H1 (cell line): ENCODE measurements at regions not wholly inside any gene's neighbourhood (a gene's known extent, or its start where the extent isn't known, plus 50 kb on each side); places are given as distances from the start of the nearest gene placed in this dataset.
A peak's percentile ranks its signal among the peaks of the same experiment; 100 is the strongest.

Experiments
- CTCF ChIA-PET: fragments of 300-600 bp; sonication (Branson Sonifier 250); formaldehyde crosslinking; loops from one replicate; lab custom pipeline; 2021; ENCODE audit not compliant: partially characterized antibody; lab: Charles Lee
- POLR2A ChIA-PET: fragments of 300-600 bp; sonication (Branson Sonifier 250); formaldehyde crosslinking; loops from one replicate; lab custom pipeline; 2021; ENCODE audit warnings: inconsistent platforms; ENCODE audit not compliant: partially characterized antibody; lab: Charles Lee
- DNase-seq, 2 experiments: peaks; one replicate each; pipeline versions ENCODE4 v3.0.0 to v3.0.0-alpha.2; 2010 to 2022; ENCODE audit warnings: low spot score in 2 of 2, low read depth in 1 of 2, mixed read lengths in 1 of 2
- FAIRE-seq: peaks from 2 replicates; lab custom pipeline; 2011; peaks lifted over from hg19 to GRCh38; lab: Jason Lieb, UNC
- H2AFZ ChIP-seq: 2 replicates; pipeline ENCODE4 v1.8.1; 2012; ENCODE audit warnings: low read length, inconsistent platforms
- H2AK5ac ChIP-seq: 2 replicates; pipeline ENCODE4 v1.6.1; 2013; ENCODE audit warnings: low read depth, low read length
- H2BK120ac ChIP-seq: replicated peaks from 2 replicates; pipeline ENCODE3; 2013; ENCODE audit warnings: low read depth, low read length, inconsistent platforms
- H2BK12ac ChIP-seq: 2 replicates; pipeline ENCODE4 v1.6.1; 2013; ENCODE audit warnings: low read depth, low read length
- H2BK15ac ChIP-seq: 2 replicates; pipeline ENCODE4 v1.6.1; 2013; ENCODE audit warnings: low read length
- H2BK20ac ChIP-seq: 2 replicates; pipeline ENCODE4 v1.6.1; 2013; ENCODE audit warnings: low read length
- H2BK5ac ChIP-seq: 2 replicates; pipeline ENCODE4 v1.6.1; 2013; ENCODE audit warnings: low read depth, low read length
- H3K14ac ChIP-seq: 2 replicates; pipeline ENCODE4 v1.6.1; 2013; ENCODE audit warnings: inconsistent platforms; ENCODE audit not compliant: insufficient read length
- H3K18ac ChIP-seq: 2 replicates; pipeline ENCODE4 v1.6.1; 2013; ENCODE audit warnings: low read length; ENCODE audit errors: extremely low read depth
- H3K23ac ChIP-seq: 2 replicates; pipeline ENCODE4 v1.6.1; 2013; ENCODE audit warnings: inconsistent platforms; ENCODE audit not compliant: insufficient read length
- H3K23me2 ChIP-seq: 2 replicates; pipeline ENCODE4 v1.6.1; 2013; ENCODE audit warnings: low read depth, low read length
- H3K27ac ChIP-seq: 2 replicates; pipeline ENCODE4 v1.6.1; 2011; ENCODE audit warnings: low read depth, low read length, inconsistent platforms
- H3K27me3 ChIP-seq, 4 experiments: replicated peaks in 1 of 4; 1 replicate in 1 of 4; 2 replicates in 3 of 4; pipeline versions ENCODE4 v1.6.1 to v1.8.1; 2011 to 2013; ENCODE audit warnings: low read length in 3 of 4, mild to moderate bottlenecking in 3 of 4, inconsistent platforms in 2 of 4, mixed read lengths in 2 of 4, moderate library complexity in 1 of 4; ENCODE audit not compliant: control insufficient read depth in 3 of 4, insufficient read depth in 3 of 4; ENCODE audit errors: extremely low read depth in 1 of 4
- H3K36me3 ChIP-seq, 4 experiments: 2 replicates each; pipeline versions ENCODE4 v1.6.1 to v1.8.1; 2011 to 2013; ENCODE audit warnings: mild to moderate bottlenecking in 4 of 4, low read length in 3 of 4, moderate library complexity in 2 of 4, control low read depth in 1 of 4, inconsistent platforms in 1 of 4; ENCODE audit not compliant: insufficient read depth in 4 of 4, control insufficient read depth in 2 of 4
- H3K4ac ChIP-seq: replicated peaks from 2 replicates; pipeline ENCODE3; 2013; ENCODE audit warnings: low read length, low read depth, mixed read lengths, inconsistent platforms; ENCODE audit not compliant: insufficient read length
- H3K4me1 ChIP-seq, 4 experiments: replicated peaks in 1 of 4; 1 replicate in 1 of 4; 2 replicates in 3 of 4; pipeline versions ENCODE4 v1.6.1 to v1.8.1; 2011 to 2013; ENCODE audit warnings: low read length in 3 of 4, inconsistent platforms in 2 of 4, mixed read lengths in 1 of 4; ENCODE audit not compliant: insufficient read depth in 4 of 4, control insufficient read depth in 3 of 4
- H3K4me2 ChIP-seq, 2 experiments: 2 replicates each; pipeline versions ENCODE4 v1.6.1 to v1.8.1; 2011 to 2013; ENCODE audit warnings: low read depth in 2 of 2, low read length in 2 of 2, control low read depth in 1 of 2, inconsistent platforms in 1 of 2, mild to moderate bottlenecking in 1 of 2; ENCODE audit not compliant: insufficient read depth in 1 of 2
- H3K4me3 ChIP-seq, 4 experiments: fragments of 200-600, 300-600 bp in 1 of 4; sonication (generic), shearing (Covaris generic), sonication (Bioruptor Twin) in 1 of 4; 2 replicates each; pipeline versions ENCODE4 v1.5.1 to v1.8.1; 2011 to 2016; ENCODE audit warnings: low read length in 4 of 4, low read depth in 3 of 4, control low read depth in 2 of 4, inconsistent platforms in 2 of 4, mild to moderate bottlenecking in 2 of 4, mixed read lengths in 1 of 4, moderate library complexity in 1 of 4; ENCODE audit not compliant: insufficient read depth in 2 of 4; ENCODE audit errors: extremely low read depth in 1 of 4
- H3K56ac ChIP-seq: replicated peaks from 2 replicates; pipeline ENCODE3; 2013; ENCODE audit warnings: low read depth, mild to moderate bottlenecking, mixed read lengths, low read length, inconsistent platforms; ENCODE audit not compliant: insufficient read length
- H3K79me1 ChIP-seq: 2 replicates; pipeline ENCODE4 v1.6.1; 2013; ENCODE audit warnings: low read depth, low read length, control low read depth
- H3K79me2 ChIP-seq, 2 experiments: 2 replicates each; pipeline versions ENCODE4 v1.6.1 to v1.8.1; 2012 to 2013; ENCODE audit warnings: low read length in 2 of 2, mild to moderate bottlenecking in 2 of 2, inconsistent platforms in 1 of 2; ENCODE audit not compliant: insufficient read depth in 2 of 2, control insufficient read depth in 1 of 2
- H3K9ac ChIP-seq, 4 experiments: replicated peaks in 1 of 4; 1 replicate in 1 of 4; 2 replicates in 3 of 4; pipeline versions ENCODE4 v1.6.1 to v1.8.1; 2011 to 2013; ENCODE audit warnings: low read depth in 3 of 4, low read length in 3 of 4, control low read depth in 2 of 4, mild to moderate bottlenecking in 2 of 4, moderate library complexity in 2 of 4, inconsistent platforms in 1 of 4; ENCODE audit errors: extremely low read depth in 1 of 4
- H3K9me3 ChIP-seq, 2 experiments: 2 replicates each; pipeline versions ENCODE4 v1.6.1 to v1.8.1; 2012 to 2013; ENCODE audit warnings: mild to moderate bottlenecking in 2 of 2, moderate library complexity in 2 of 2, control low read depth in 1 of 2, inconsistent platforms in 1 of 2, low read depth in 1 of 2, low read length in 1 of 2, mixed read lengths in 1 of 2; ENCODE audit not compliant: insufficient read depth in 2 of 2
- H4K20me1 ChIP-seq, 2 experiments: replicated peaks in 1 of 2; 2 replicates each; pipeline versions ENCODE3 to v1.8.1; 2011 to 2013; ENCODE audit warnings: inconsistent platforms in 2 of 2, low read length in 2 of 2, mild to moderate bottlenecking in 1 of 2; ENCODE audit not compliant: insufficient read depth in 2 of 2, control insufficient read depth in 1 of 2
- H4K5ac ChIP-seq: 2 replicates; pipeline ENCODE4 v1.6.1; 2013; ENCODE audit warnings: low read length, low read depth, mixed read lengths, inconsistent platforms; ENCODE audit not compliant: insufficient read length
- H4K8ac ChIP-seq: 2 replicates; pipeline ENCODE4 v1.8.0; 2013; ENCODE audit warnings: mild to moderate bottlenecking, moderate library complexity, low read length, inconsistent platforms; ENCODE audit not compliant: insufficient read depth; ENCODE audit errors: extremely low read depth
- H4K91ac ChIP-seq: replicated peaks from 2 replicates; pipeline ENCODE3; 2013; ENCODE audit warnings: low read length, mixed read lengths, inconsistent platforms; ENCODE audit not compliant: insufficient read length
- CEBPB ChIP-seq: IDR thresholded peaks from 2 replicates; pipeline ENCODE4 v1.6.1; 2012; ENCODE audit warnings: low read depth, low read length
- CHD2 ChIP-seq: IDR thresholded peaks from 2 replicates; pipeline ENCODE4 v1.6.1; 2012; ENCODE audit warnings: low read length, improper control_type of control experiment
- WGBS, 2 experiments: shearing (Covaris generic) in 1 of 2; methylation state at CpG; one replicate each; pipeline versions ENCODE4 v1.1.6 to v1.1.7; 2013 to 2015; ENCODE audit warnings: low lambda C conversion rate in 2 of 2, mixed read lengths in 2 of 2, inconsistent platforms in 1 of 2, low coverage in 1 of 2, missing lambda C conversion rate in 1 of 2; ENCODE audit not compliant: insufficient replicate concordance in 2 of 2, insufficient coverage in 1 of 2, insufficient read length in 1 of 2; ENCODE audit errors: extremely low coverage in 1 of 2, missing lambda C conversion rate in 1 of 2; 5-methylcytosine and 5-hydroxymethylcytosine counted together

DNA sequence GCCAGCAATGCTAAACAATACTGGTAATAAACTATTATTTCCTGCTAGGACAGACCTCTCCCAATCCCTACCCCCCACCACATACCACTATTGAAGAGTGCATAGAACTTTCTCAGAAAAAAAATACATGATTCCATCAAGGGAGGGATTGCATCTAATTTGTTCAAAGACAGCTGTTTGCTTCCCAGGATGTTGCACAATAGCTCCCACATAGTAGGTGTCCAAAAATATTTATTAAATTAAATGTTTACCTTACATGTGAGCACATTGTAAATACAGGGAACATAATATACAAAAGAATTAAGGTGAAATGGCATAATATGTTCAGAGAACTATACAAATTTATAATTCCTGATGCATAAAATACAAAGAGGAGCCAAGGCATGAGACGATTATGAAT, 1111.8 kb upstream of the LCORL start:
- Histone ChIP-seq H3K9me3 (no peaks in the 10 kb centered on the region), H2AK5ac (no peak overlapping the region), H4K20me1 (no peaks in the 10 kb centered on the region), H3K79me2 (no peaks in the 10 kb centered on the region), H3K27ac (no peak overlapping the region), H4K91ac (no peak overlapping the region), H3K4me3 (no peak overlapping the region), H2BK5ac (no peak overlapping the region), H2BK15ac (no peak overlapping the region), H3K4me1 (peaks cover 0 to 2% (median 0%) of the 10 kb centered on the region in 4 experiments; a peak in 1 of 7 replicates), H3K27me3 (no peaks in the 10 kb centered on the region), H3K23me2 (no peaks in the 10 kb centered on the region), H2BK120ac (no peak overlapping the region), H3K23ac (no peak overlapping the region), H3K4ac (no peak overlapping the region), H2BK20ac (no peak overlapping the region), H3K14ac (no peak overlapping the region), H4K5ac (no peak overlapping the region), H3K56ac (peak overlapping the region; percentile 14), H3K4me2 (no peak overlapping the region), H2BK12ac (no peak overlapping the region), H3K79me1 (no peaks in the 10 kb centered on the region), H3K18ac (no peak overlapping the region), H3K9ac (no peak overlapping the region), H2AFZ (no peak overlapping the region), H3K36me3 (no peaks in the 10 kb centered on the region), H4K8ac (no peak overlapping the region)
- ChIA-PET POLR2A (no interaction called here), CTCF (no interaction called here)
- TF ChIP-seq CHD2: no peak
- peak; percentile 78 for TF ChIP-seq CEBPB
- WGBS, 2 experiments: 91% methylated on average over 1 of the region's 1 CpG; no CpG with 5 or more reads in 1 of the 2 experiments
- DNase-seq: no peak
- no peak for FAIRE-seq
